ENCODE measurements at regions not wholly inside any gene's neighbourhood (a gene's known extent, or its start where the extent isn't known, plus 50 kb on each side); places are given as distances from the start of the nearest gene placed in this dataset.

DNA sequence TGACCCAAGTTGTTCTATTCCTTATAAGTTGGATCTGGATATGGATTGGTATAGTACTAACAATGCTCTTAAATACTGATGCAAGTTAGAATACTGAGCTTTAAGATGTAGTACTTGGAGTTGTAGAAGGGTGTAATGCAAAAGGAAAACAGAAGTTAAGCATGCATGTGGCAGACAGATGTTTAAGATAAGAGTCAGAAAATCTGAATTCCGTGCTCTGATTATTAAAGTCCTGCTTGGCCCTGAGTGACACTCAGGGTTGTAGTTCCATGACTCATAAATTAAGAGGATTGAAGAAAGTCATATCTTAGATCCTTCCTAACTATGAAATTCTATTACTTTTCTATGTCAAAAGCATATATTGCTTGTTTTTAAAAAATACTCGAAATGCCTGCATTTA is 250.6 kb downstream of the RPRM start:
- no peak overlapping the region for H3K4me3 ChIP-seq (ENCODE audit: low read depth, low read length)
- TF ChIP-seq, protein P1, sequence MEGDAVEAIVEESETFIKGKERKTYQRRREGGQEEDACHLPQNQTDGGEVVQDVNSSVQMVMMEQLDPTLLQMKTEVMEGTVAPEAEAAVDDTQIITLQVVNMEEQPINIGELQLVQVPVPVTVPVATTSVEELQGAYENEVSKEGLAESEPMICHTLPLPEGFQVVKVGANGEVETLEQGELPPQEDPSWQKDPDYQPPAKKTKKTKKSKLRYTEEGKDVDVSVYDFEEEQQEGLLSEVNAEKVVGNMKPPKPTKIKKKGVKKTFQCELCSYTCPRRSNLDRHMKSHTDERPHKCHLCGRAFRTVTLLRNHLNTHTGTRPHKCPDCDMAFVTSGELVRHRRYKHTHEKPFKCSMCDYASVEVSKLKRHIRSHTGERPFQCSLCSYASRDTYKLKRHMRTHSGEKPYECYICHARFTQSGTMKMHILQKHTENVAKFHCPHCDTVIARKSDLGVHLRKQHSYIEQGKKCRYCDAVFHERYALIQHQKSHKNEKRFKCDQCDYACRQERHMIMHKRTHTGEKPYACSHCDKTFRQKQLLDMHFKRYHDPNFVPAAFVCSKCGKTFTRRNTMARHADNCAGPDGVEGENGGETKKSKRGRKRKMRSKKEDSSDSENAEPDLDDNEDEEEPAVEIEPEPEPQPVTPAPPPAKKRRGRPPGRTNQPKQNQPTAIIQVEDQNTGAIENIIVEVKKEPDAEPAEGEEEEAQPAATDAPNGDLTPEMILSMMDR (IDR thresholded peaks at IDR 0.05; ENCODE audit: control insufficient read depth, extremely low read depth, insufficient read depth) = no peak
- DNase-seq (ENCODE audit: low read depth) = no peak

DNA sequence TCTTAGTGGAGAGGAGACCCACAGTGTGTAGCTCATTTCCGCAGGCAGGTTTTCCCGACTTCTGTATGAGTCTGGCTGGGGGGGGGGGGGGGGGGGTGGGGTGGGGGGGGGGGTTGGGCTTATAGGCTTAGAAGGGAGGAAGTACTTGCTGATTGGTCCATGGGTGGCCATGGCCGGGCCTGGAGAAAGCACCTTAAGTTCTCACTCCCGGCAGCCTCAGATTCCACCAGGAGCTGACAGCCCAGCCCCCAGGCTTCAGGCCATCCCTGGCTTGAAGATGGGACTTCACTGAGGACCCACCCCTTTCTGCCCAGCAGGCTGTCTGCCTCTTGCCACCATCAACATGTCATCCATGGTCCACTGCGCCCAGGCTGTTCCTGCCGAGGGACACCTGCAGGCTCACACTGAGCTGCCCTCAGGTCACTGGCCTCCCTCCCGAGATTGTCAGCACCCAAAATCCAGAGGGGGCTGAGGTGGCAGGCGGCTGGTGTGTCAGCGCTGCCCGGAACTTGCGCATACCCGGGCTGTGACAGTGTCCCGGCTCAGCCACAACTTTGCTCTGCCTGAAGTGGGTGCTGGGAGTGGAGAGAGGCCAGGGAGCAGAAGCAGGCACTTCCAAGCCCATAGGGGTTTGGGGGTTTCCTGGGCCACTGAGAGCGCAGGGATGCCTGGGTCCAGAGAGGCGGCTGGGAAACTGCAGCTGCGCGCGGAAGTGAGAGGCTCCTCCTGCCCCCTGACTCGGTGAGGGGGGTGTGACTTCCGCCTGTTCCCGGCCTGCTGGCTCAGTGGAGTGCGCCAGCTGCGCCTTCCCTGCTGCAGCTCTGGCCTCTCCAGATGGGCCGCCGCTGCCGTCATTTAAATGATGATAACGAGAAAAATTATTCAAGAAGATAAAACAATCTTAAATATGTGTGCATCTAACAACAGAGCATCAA is 256.1 kb downstream of the RPRM start:
- H3K4me3 ChIP-seq (ENCODE audit: low read depth, low read length) = no peak overlapping the region
- DNase-seq (ENCODE audit: low read depth) = no peak

DNA sequence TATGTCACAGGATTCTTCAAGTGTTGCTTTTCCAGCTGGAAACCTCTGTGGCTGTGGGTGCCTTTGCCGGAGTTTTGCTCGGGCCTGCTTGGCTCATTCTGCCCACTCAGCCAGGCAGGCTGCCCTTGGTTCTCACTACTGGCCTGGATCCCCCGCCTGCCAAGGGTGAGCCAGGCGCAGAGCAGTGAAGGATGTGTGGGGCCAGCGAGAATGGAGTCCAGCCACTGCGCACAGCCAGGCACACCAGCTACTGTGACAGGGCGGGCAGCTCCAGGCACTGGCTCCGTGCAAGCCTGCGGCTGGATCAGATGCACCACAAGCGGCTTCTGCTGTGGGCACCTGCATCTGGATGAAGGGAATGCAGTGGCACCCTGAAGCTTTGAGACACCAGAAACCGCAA is 257.1 kb downstream of the RPRM start:
- DNase-seq (ENCODE audit: low read depth) = no peak
- H3K4me3 ChIP-seq (ENCODE audit: low read depth, low read length) = no peak overlapping the region
- TF ChIP-seq, protein P1 (IDR thresholded peaks at IDR 0.05; ENCODE audit: control insufficient read depth, extremely low read depth, insufficient read depth) = no peak

More for the DNA sequence above, 256.1 kb downstream of the RPRM start:
- TF ChIP-seq, protein P1 (IDR thresholded peaks at IDR 0.05; ENCODE audit: control insufficient read depth, extremely low read depth, insufficient read depth) = no peak

DNA sequence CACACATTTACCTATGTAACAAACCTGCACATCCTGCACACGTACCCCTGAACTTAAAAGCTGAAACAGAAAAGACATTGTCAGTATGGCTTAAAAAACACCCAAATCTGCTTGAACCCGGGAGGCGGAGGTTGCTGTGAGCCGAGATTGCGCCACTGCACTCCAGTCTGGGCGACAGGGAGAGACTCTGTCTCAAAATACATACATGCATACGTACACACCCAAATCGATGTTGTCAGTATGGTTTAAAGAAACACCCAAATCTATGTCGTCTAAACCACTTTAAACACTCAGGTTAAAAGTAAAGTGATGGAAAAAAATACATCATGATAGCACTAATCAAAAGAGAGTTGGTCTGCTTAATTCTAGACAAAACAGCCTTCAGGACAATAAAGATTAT is 257.5 kb downstream of the RPRM start:
- H3K4me3 ChIP-seq (ENCODE audit: low read depth, low read length) = no peak overlapping the region
- TF ChIP-seq, protein P1 (IDR thresholded peaks at IDR 0.05; ENCODE audit: control insufficient read depth, extremely low read depth, insufficient read depth) = no peak
- no peak for DNase-seq (ENCODE audit: low read depth)

DNA sequence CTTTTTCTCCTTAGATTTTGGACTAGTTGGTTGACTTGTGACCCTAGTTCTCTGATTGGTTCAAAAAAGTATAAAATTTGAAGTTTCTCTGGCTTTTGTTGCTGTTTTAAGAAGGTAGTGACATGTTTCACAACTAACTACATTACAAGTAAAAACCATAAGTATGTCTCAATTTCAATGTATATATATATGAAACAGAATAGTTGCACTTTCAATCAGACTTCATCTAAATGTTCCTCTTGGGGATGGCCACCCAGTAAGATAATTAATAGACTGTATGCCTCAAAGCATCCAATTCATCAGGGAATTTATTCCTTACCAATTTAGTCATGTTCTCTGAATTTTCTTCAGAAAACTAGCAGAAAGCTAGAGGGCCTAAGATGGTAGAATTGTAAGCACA is 259.7 kb downstream of the RPRM start:
- TF ChIP-seq, protein P1 (IDR thresholded peaks at IDR 0.05; ENCODE audit: control insufficient read depth, extremely low read depth, insufficient read depth) = no peak
- DNase-seq (ENCODE audit: low read depth) = no peak
- no peak overlapping the region for H3K4me3 ChIP-seq (ENCODE audit: low read depth, low read length)

DNA sequence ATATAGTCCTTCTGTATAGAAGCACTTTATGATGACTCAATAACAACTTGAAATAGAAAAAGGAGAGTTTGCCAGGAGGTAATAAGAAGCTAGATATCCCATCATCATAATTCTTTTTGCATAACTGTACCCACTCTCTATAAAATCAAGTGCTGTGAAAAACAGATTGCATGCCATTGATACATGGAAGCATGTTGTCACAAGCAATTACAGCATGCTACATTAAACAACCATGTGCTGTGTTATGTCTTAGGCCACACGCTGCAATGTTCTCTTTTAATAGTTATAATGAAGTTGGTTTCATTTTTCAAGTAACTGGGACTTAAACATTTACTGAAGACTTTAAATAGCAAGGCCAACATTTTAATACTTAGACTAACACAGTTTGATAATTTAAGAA is 264.2 kb downstream of the RPRM start:
- no peak for DNase-seq (ENCODE audit: low read depth)
- H3K4me3 ChIP-seq (ENCODE audit: low read depth, low read length) = no peak overlapping the region
- TF ChIP-seq, protein P1 (IDR thresholded peaks at IDR 0.05; ENCODE audit: control insufficient read depth, extremely low read depth, insufficient read depth) = no peak
